Psoas muscle (tissue), 7 donors: ENCODE measurements at regions not wholly inside any gene's neighbourhood (a gene's known extent, or its start where the extent isn't known, plus 50 kb on each side); places are given as distances from the start of the nearest gene placed in this dataset.

Experiments
- ATAC-seq, 4 donors: fragments of 200-7000 bp; cut with Tn5 transposase; one replicate each; pipeline ENCODE4 v1.9.1; 2020; ENCODE audit warnings: moderate library complexity in 3 of 4, mild to moderate bottlenecking in 2 of 4
- DNase-seq, 2 donors: peaks; one replicate each; pipeline ENCODE4 v3.0.0-alpha.2; 2020
- H3K27ac ChIP-seq: fragments of 200-600 bp; one replicate; pipeline ENCODE4 v1.8.0; 2022
- H3K27me3 ChIP-seq, 3 donors: fragments of 200-600 bp in 1 of 3; one replicate each; pipeline versions ENCODE4 v1.6.1 to v1.8.0; 2013 to 2022; ENCODE audit warnings: low read length in 2 of 3, mild to moderate bottlenecking in 2 of 3, moderate library complexity in 1 of 3; ENCODE audit not compliant: insufficient read depth in 3 of 3
- H3K36me3 ChIP-seq, 2 donors: fragments of 200-600 bp in 1 of 2; one replicate each; pipeline versions ENCODE4 v1.6.1 to v1.8.0; 2013 to 2022; ENCODE audit warnings: low read depth in 1 of 2, mild to moderate bottlenecking in 1 of 2, moderate library complexity in 1 of 2; ENCODE audit not compliant: insufficient read depth in 1 of 2
- H3K4me1 ChIP-seq: fragments of 200-600 bp; one replicate; pipeline ENCODE4 v1.8.0; 2022
- H3K4me3 ChIP-seq: fragments of 200-600 bp; one replicate; pipeline ENCODE4 v1.8.0; 2022; ENCODE audit warnings: mild to moderate bottlenecking
- H3K9me3 ChIP-seq: fragments of 200-600 bp; one replicate; pipeline ENCODE4 v1.8.0; 2022
- CTCF ChIP-seq: fragments of 200-600 bp; IDR thresholded peaks from one replicate; pipeline ENCODE4 v1.8.0; 2022; ENCODE audit warnings: antibody characterized with exemption
- WGBS, 3 donors: extraction: QIAGEN DNeasy Blood & Tissue Kit; methylation state at CpG; one replicate each; pipeline versions ENCODE4 v1.1.6 to v1.1.7; 2013; 5-methylcytosine and 5-hydroxymethylcytosine counted together
- intact Hi-C, 2 donors: fragments of 100-400 bp; cut with DNase I; formaldehyde crosslinking; loops; one replicate each; pipeline versions ENCODE4 v1.11.0 to v1.14.2; 2022
- donor health status: healthy with polysubstance abuse.
- donor health status: DM: no; HTN: no; CAD: no; lungs with moderate emphysema.
- donor health status: Bipolar disorder and iron deficiency.
- donor health status: healthy.
- donor health status: DM: yes; HTN: yes; CAD: no.
- donor health status: DM: no; HTN: no; CAD: no.
- donor health status: DM: yes; HTN: yes; CAD: no.

GRCh38 chr6:135578976-135579375 is 81.4 kb upstream of the AHI1 start:
- 95 to 99% (median 97%) methylated on average over 3 of the region's 3 CpGs for WGBS, 3 donors
- TF ChIP-seq CTCF: no peak
- H3K27me3 ChIP-seq: no peaks in the 10 kb centered on the region
- no peak overlapping the region for H3K27ac ChIP-seq
- ATAC-seq (no peak), DNase-seq (no peak)
- no peak overlapping the region for H3K4me3 ChIP-seq
- intact Hi-C loops: no loop called here
- no peaks in the 10 kb centered on the region for H3K4me1 ChIP-seq
- no peaks in the 10 kb centered on the region for H3K36me3 ChIP-seq
- H3K9me3 ChIP-seq: no peaks in the 10 kb centered on the region

- no peak overlapping the region for H3K27ac ChIP-seq
- no peak for TF ChIP-seq CTCF
- DNase-seq (no peak), ATAC-seq (no peak)
- H3K27me3 ChIP-seq: no peaks in the 10 kb centered on the region
- WGBS, 3 donors: 93 to 98% (median 93%) methylated on average over 3 of the region's 3 CpGs
- H3K9me3 ChIP-seq: no peaks in the 10 kb centered on the region
- H3K4me1 ChIP-seq: no peaks in the 10 kb centered on the region
- no peak overlapping the region for H3K4me3 ChIP-seq
- intact Hi-C loops: no loop called here
- no peaks in the 10 kb centered on the region for H3K36me3 ChIP-seq
Observed at GRCh38 chr6:135581211-135581610, 83.7 kb upstream of the AHI1 start.

GRCh38 chr6:135583256-135583761 is 85.8 kb upstream of the AHI1 start:
- H3K4me3 ChIP-seq: no peak overlapping the region
- DNase-seq (no peak), ATAC-seq (no peak)
- 19 to 22% (median 20%) methylated on average over 1 of the region's 1 CpG for WGBS, 3 donors
- H3K4me1 ChIP-seq: no peaks in the 10 kb centered on the region
- intact Hi-C loops: no loop called here
- no peak overlapping the region for H3K27ac ChIP-seq
- no peak for TF ChIP-seq CTCF
- no peaks in the 10 kb centered on the region for H3K9me3 ChIP-seq
- no peaks in the 10 kb centered on the region for H3K27me3 ChIP-seq
- no peaks in the 10 kb centered on the region for H3K36me3 ChIP-seq

- no peak for TF ChIP-seq CTCF
- Histone ChIP-seq H3K4me1 (no peaks in the 10 kb centered on the region), H3K27me3 (no peaks in the 10 kb centered on the region), H3K27ac (no peak overlapping the region), H3K36me3 (no peaks in the 10 kb centered on the region), H3K4me3 (no peak overlapping the region), H3K9me3 (no peaks in the 10 kb centered on the region)
- WGBS, 3 donors: 93 to 97% (median 93%) methylated on average over 2 of the region's 2 CpGs
- DNase-seq (no peak), ATAC-seq (no peak)
- intact Hi-C loops: no loop called here
Observed at GRCh38 chr6:135586388-135586787, 88.8 kb upstream of the AHI1 start.

- no peak overlapping the region for H3K4me3 ChIP-seq
- no peaks in the 10 kb centered on the region for H3K27me3 ChIP-seq
- ATAC-seq (no peak), DNase-seq (no peak)
- intact Hi-C loops: no loop called here
- H3K36me3 ChIP-seq: no peaks in the 10 kb centered on the region
- WGBS, 3 donors: 88 to 96% (median 89%) methylated on average over 4 of the region's 4 CpGs
- H3K4me1 ChIP-seq: no peaks in the 10 kb centered on the region
- H3K9me3 ChIP-seq: no peaks in the 10 kb centered on the region
- H3K27ac ChIP-seq: no peak overlapping the region
- no peak for TF ChIP-seq CTCF
Observed at GRCh38 chr6:135586844-135587243, 89.3 kb upstream of the AHI1 start.
